ENCODE measurements at regions not wholly inside any gene's neighbourhood (a gene's known extent, or its start where the extent isn't known, plus 50 kb on each side); places are given as distances from the start of the nearest gene placed in this dataset.

- Histone ChIP-seq H3K36me3 (replicated peaks; ENCODE audit: low read depth, low read length) (no peaks in the 10 kb centered on the region), H4K20me1 (ENCODE audit: insufficient read depth, low read length) (no peaks in the 10 kb centered on the region), H2AFZ (ENCODE audit: low read depth, low read length) (no peak overlapping the region), H3K4me1 (ENCODE audit: low read length) (peaks cover 79% of the 10 kb centered on the region), H3K4me2 (ENCODE audit: low read length) (peak overlapping the region; percentile 89), H3K9me3 (ENCODE audit: insufficient read depth, low read length) (no peaks in the 10 kb centered on the region), H3K79me2 (ENCODE audit: low read length) (no peaks in the 10 kb centered on the region), H3K27me3 (ENCODE audit: low read depth, low read length) (no peaks in the 10 kb centered on the region), H3K27ac (ENCODE audit: low read length) (peak overlapping the region; percentile 94), H3K4me3 (ENCODE audit: low read length) (peak overlapping the region; percentile 37), H3K9ac (ENCODE audit: low read length) (peak overlapping the region; percentile 57)
- TF ChIP-seq CTCF (IDR thresholded peaks at IDR 0.05; ENCODE audit: low read depth, low read length) (no peak), EZH2phosphoT487 (IDR thresholded peaks at IDR 0.05; ENCODE audit: low read depth) (0 out of 2 replicates have a peak, but pooled peaks have one; percentile 43)
Measured at GRCh38 chr12:89882050-89882449, 173.4 kb upstream of the ATP2B1 start.

DNA sequence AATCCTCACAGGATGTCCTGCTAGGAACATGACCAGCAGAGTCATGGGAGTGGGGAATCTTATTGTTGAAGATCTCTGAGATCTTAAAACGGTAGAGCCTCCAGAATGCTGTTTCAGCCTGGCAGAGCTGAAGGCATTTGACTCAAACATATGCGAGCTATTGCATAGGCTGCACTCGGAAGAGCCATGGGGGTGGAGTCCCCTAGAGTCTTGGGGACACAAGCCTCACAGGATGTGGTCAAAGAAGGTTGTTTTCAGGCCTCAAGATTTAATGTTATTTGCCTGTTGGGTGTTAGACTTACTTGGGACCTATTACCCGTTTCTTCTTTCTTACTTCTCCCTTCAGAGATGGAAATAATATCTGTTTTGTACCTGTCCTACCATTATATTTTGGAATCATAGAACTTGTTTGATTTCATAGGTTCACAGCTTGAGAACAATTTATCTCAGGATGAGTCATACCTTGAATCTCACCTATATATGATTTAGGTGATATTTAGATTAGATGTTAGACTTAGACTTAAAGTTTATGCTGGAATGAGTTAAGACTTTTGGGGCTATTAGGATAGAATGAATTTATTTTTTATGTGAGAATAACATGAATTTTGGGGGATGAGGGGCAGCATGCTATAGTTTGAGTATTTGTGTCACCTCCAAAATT lies 172.2 kb upstream of the ATP2B1 start:
- Histone ChIP-seq H3K4me1 (ENCODE audit: low read length) (peaks cover 84% of the 10 kb centered on the region), H3K27ac (ENCODE audit: low read length) (peak overlapping the region; percentile 94), H3K9me3 (ENCODE audit: insufficient read depth, low read length) (no peaks in the 10 kb centered on the region), H3K36me3 (replicated peaks; ENCODE audit: low read depth, low read length) (no peaks in the 10 kb centered on the region), H3K27me3 (ENCODE audit: low read depth, low read length) (no peaks in the 10 kb centered on the region), H3K4me2 (ENCODE audit: low read length) (peak overlapping the region; percentile 89), H4K20me1 (ENCODE audit: insufficient read depth, low read length) (no peaks in the 10 kb centered on the region), H3K9ac (ENCODE audit: low read length) (peak overlapping the region; percentile 74), H2AFZ (ENCODE audit: low read depth, low read length) (no peak overlapping the region; the same call in 1 of the 2 replicates), H3K79me2 (ENCODE audit: low read length) (no peaks in the 10 kb centered on the region), H3K4me3 (ENCODE audit: low read length) (peak overlapping the region; percentile 67)
- no peak for TF ChIP-seq CTCF (IDR thresholded peaks at IDR 0.05; ENCODE audit: low read depth, low read length)

DNA sequence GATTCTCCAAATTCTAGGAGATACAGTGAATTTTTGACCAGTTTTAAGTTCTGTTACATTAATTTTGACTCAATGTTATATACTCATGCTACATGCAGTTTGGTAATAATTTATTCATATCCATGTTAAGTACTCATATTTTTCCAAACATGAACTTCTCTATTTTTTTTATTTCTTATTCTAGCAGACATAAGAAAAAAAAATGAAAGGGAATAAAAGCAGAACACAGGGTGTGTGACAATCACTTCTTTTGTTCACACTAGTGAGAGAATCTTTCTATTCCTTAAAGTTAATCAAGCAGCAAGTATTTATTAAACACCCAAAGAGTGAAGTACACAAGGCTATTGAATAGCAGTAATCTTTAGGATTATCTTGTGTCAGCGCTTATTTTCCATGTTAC lies 171.1 kb upstream of the ATP2B1 start:
- Histone ChIP-seq H3K9me3 (ENCODE audit: insufficient read depth, low read length) (no peaks in the 10 kb centered on the region), H3K9ac (ENCODE audit: low read length) (peak overlapping the region; percentile 74), H3K4me2 (ENCODE audit: low read length) (peak overlapping the region; percentile 89), H3K27me3 (ENCODE audit: low read depth, low read length) (no peaks in the 10 kb centered on the region), H4K20me1 (ENCODE audit: insufficient read depth, low read length) (no peaks in the 10 kb centered on the region), H2AFZ (ENCODE audit: low read depth, low read length) (no peak overlapping the region), H3K27ac (ENCODE audit: low read length) (peak overlapping the region; percentile 94), H3K79me2 (ENCODE audit: low read length) (no peaks in the 10 kb centered on the region), H3K4me3 (ENCODE audit: low read length) (peak overlapping the region; percentile 67), H3K36me3 (replicated peaks; ENCODE audit: low read depth, low read length) (no peaks in the 10 kb centered on the region), H3K4me1 (ENCODE audit: low read length) (peaks cover 86% of the 10 kb centered on the region)
- TF ChIP-seq EZH2phosphoT487 (IDR thresholded peaks at IDR 0.05; ENCODE audit: low read depth) = no peak
- TF ChIP-seq CTCF (IDR thresholded peaks at IDR 0.05; ENCODE audit: low read depth, low read length) = no peak

GRCh38 chr12:89878950-89879349 lies 170.3 kb upstream of the ATP2B1 start:
- Histone ChIP-seq H3K27ac (ENCODE audit: low read length) (peak overlapping the region; percentile 94), H3K9ac (ENCODE audit: low read length) (peak overlapping the region; percentile 74), H3K36me3 (replicated peaks; ENCODE audit: low read depth, low read length) (no peaks in the 10 kb centered on the region), H3K4me2 (ENCODE audit: low read length) (peak overlapping the region; percentile 89), H2AFZ (ENCODE audit: low read depth, low read length) (0 out of 2 replicates have a peak overlapping the region, but pooled peaks have one; percentile 16), H4K20me1 (ENCODE audit: insufficient read depth, low read length) (no peaks in the 10 kb centered on the region), H3K4me3 (ENCODE audit: low read length) (peak overlapping the region; percentile 67), H3K9me3 (ENCODE audit: insufficient read depth, low read length) (no peaks in the 10 kb centered on the region), H3K79me2 (ENCODE audit: low read length) (no peaks in the 10 kb centered on the region), H3K4me1 (ENCODE audit: low read length) (peaks cover 89% of the 10 kb centered on the region), H3K27me3 (ENCODE audit: low read depth, low read length) (no peaks in the 10 kb centered on the region)
- TF ChIP-seq CTCF (IDR thresholded peaks at IDR 0.05; ENCODE audit: low read depth, low read length) (no peak), EZH2phosphoT487 (IDR thresholded peaks at IDR 0.05; ENCODE audit: low read depth) (no peak)
